GM18858 (cell line): ENCODE measurements at regions not wholly inside any gene's neighbourhood (a gene's known extent, or its start where the extent isn't known, plus 50 kb on each side); places are given as distances from the start of the nearest gene placed in this dataset.

Source experiments
- ATAC-seq: cut with Tn5 transposase; IDR thresholded peaks from one replicate; pipeline ENCODE4 v1.9.1; 2021; ENCODE audit not compliant: unreplicated experiment

- no peak for ATAC-seq
Measured at GRCh38 chr15:47179988-47180387, 537.3 kb upstream of the SEMA6D start.

GRCh38 chr15:47182818-47183217, 534.5 kb upstream of the SEMA6D start:
- no peak for ATAC-seq

- ATAC-seq: no peak
Measured at GRCh38 chr15:47184003-47184907, 533.0 kb upstream of the SEMA6D start.

- no peak for ATAC-seq
Measured at GRCh38 chr15:47184908-47185801, 532.1 kb upstream of the SEMA6D start.

- ATAC-seq: no peak
Measured at GRCh38 chr15:47186075-47186474, 531.2 kb upstream of the SEMA6D start.

- ATAC-seq: no peak
Measured at GRCh38 chr15:47188758-47189507, 528.4 kb upstream of the SEMA6D start.

GRCh38 chr15:47194718-47195117, 522.6 kb upstream of the SEMA6D start:
- no peak for ATAC-seq

- ATAC-seq: peak; percentile 87
Measured at GRCh38 chr15:47196048-47196447, 521.3 kb upstream of the SEMA6D start.

- no peak for ATAC-seq
Measured at GRCh38 chr15:47203993-47204392, 513.3 kb upstream of the SEMA6D start.

- no peak for ATAC-seq
Measured at GRCh38 chr15:47206358-47206978, 510.8 kb upstream of the SEMA6D start.

- no peak for ATAC-seq
Measured at GRCh38 chr15:47209591-47209990, 507.7 kb upstream of the SEMA6D start.

GRCh38 chr15:47212222-47213010, 504.9 kb upstream of the SEMA6D start:
- no peak for ATAC-seq

GRCh38 chr15:47213883-47214282, 503.4 kb upstream of the SEMA6D start:
- ATAC-seq: no peak

GRCh38 chr15:47218295-47218694, 499.0 kb upstream of the SEMA6D start:
- ATAC-seq: no peak

- ATAC-seq: no peak
Measured at GRCh38 chr15:47244361-47244760, 472.9 kb upstream of the SEMA6D start.

GRCh38 chr15:47246317-47246716, 471.0 kb upstream of the SEMA6D start:
- no peak for ATAC-seq

- no peak for ATAC-seq
Measured at GRCh38 chr15:47258521-47258920, 458.8 kb upstream of the SEMA6D start.

GRCh38 chr15:47265686-47266085, 451.6 kb upstream of the SEMA6D start:
- ATAC-seq: no peak

GRCh38 chr15:47266566-47266965, 450.7 kb upstream of the SEMA6D start:
- no peak for ATAC-seq

GRCh38 chr15:47273864-47274263, 443.4 kb upstream of the SEMA6D start:
- no peak for ATAC-seq
